Ectodermal cell (in vitro differentiated cells): ENCODE measurements at regions not wholly inside any gene's neighbourhood (a gene's known extent, or its start where the extent isn't known, plus 50 kb on each side); places are given as distances from the start of the nearest gene placed in this dataset.

ENCODE experiments used
- H3K27ac ChIP-seq: 2 replicates; pipeline ENCODE4 v1.7.0; 2013; ENCODE audit warnings: mild to moderate bottlenecking, low read depth, low read length; ENCODE audit not compliant: insufficient read depth, poor library complexity, severe bottlenecking
- H3K27me3 ChIP-seq: 2 replicates; pipeline ENCODE4 v1.7.0; 2013; ENCODE audit warnings: mild to moderate bottlenecking, low read length; ENCODE audit not compliant: insufficient read depth, control insufficient read depth, poor library complexity, severe bottlenecking
- H3K36me3 ChIP-seq: one replicate; pipeline ENCODE4 v1.7.0; 2013; ENCODE audit warnings: low read length; ENCODE audit not compliant: control insufficient read depth, insufficient read depth
- H3K4me1 ChIP-seq: one replicate; pipeline ENCODE4 v1.7.0; 2013; ENCODE audit warnings: low read length; ENCODE audit not compliant: control insufficient read depth, insufficient read depth
- H3K4me3 ChIP-seq: 2 replicates; pipeline ENCODE4 v1.7.0; 2013; ENCODE audit warnings: low read depth, low read length, control low read depth; ENCODE audit not compliant: insufficient read depth
- H3K9me3 ChIP-seq: 2 replicates; pipeline ENCODE4 v1.7.0; 2013; ENCODE audit warnings: mild to moderate bottlenecking, low read length, moderate library complexity; ENCODE audit not compliant: control insufficient read depth
- WGBS, 2 experiments: methylation state at CpG; one replicate each; pipeline ENCODE4 v1.1.7; 2013; ENCODE audit warnings: missing lambda C conversion rate in 2 of 2; 5-methylcytosine and 5-hydroxymethylcytosine counted together

- H3K36me3 ChIP-seq = no peaks in the 10 kb centered on the region
- peak overlapping the region; percentile 9 for H3K27ac ChIP-seq
- H3K27me3 ChIP-seq = no peaks in the 10 kb centered on the region
- H3K9me3 ChIP-seq = no peaks in the 10 kb centered on the region
- H3K4me1 ChIP-seq = no peaks in the 10 kb centered on the region
- 68 to 74% methylated on average over 6 of the region's 6 CpGs for WGBS, 2 experiments
- no peak overlapping the region for H3K4me3 ChIP-seq
Observed at GRCh38 chr7:121576148-121576917, 180.2 kb upstream of the FAM3C start.

GRCh38 chr7:121575194-121575765, 179.2 kb upstream of the FAM3C start:
- Histone ChIP-seq H3K4me1 (no peaks in the 10 kb centered on the region), H3K27me3 (no peaks in the 10 kb centered on the region), H3K9me3 (no peaks in the 10 kb centered on the region), H3K36me3 (no peaks in the 10 kb centered on the region), H3K4me3 (no peak overlapping the region), H3K27ac (no peak overlapping the region)
- WGBS, 2 experiments = 89 to 92% methylated on average over 1 of the region's 1 CpG

GRCh38 chr7:121574109-121574508, 178.0 kb upstream of the FAM3C start:
- H3K27ac ChIP-seq = no peak overlapping the region
- H3K9me3 ChIP-seq = no peaks in the 10 kb centered on the region
- H3K4me3 ChIP-seq = no peak overlapping the region
- no peaks in the 10 kb centered on the region for H3K4me1 ChIP-seq
- no peaks in the 10 kb centered on the region for H3K36me3 ChIP-seq
- H3K27me3 ChIP-seq = no peaks in the 10 kb centered on the region

GRCh38 chr7:121572615-121573014, 176.5 kb upstream of the FAM3C start:
- H3K9me3 ChIP-seq = no peaks in the 10 kb centered on the region
- H3K4me1 ChIP-seq = no peaks in the 10 kb centered on the region
- WGBS, 2 experiments = 90 to 92% methylated on average over 7 of the region's 7 CpGs
- no peak overlapping the region for H3K27ac ChIP-seq
- no peak overlapping the region for H3K4me3 ChIP-seq
- no peaks in the 10 kb centered on the region for H3K36me3 ChIP-seq
- H3K27me3 ChIP-seq = no peaks in the 10 kb centered on the region

- WGBS, 2 experiments = 88 to 93% methylated on average over 3 of the region's 3 CpGs
- H3K27ac ChIP-seq = no peak overlapping the region
Observed at GRCh38 chr7:121570365-121570764, 174.3 kb upstream of the FAM3C start.

GRCh38 chr7:121563177-121563576, 167.1 kb upstream of the FAM3C start:
- no peaks in the 10 kb centered on the region for H3K36me3 ChIP-seq
- no peaks in the 10 kb centered on the region for H3K4me1 ChIP-seq
- no peak overlapping the region for H3K4me3 ChIP-seq
- H3K27me3 ChIP-seq = no peaks in the 10 kb centered on the region
- 79 to 85% methylated on average over 1 of the region's 1 CpG for WGBS, 2 experiments
- H3K27ac ChIP-seq = no peak overlapping the region
- H3K9me3 ChIP-seq = no peaks in the 10 kb centered on the region

More at GRCh38 chr7:121570365-121570764, 174.3 kb upstream of the FAM3C start:
- no peaks in the 10 kb centered on the region for H3K27me3 ChIP-seq
- no peaks in the 10 kb centered on the region for H3K36me3 ChIP-seq
- H3K9me3 ChIP-seq = no peaks in the 10 kb centered on the region
- no peaks in the 10 kb centered on the region for H3K4me1 ChIP-seq
- no peak overlapping the region for H3K4me3 ChIP-seq

- Histone ChIP-seq H3K4me1 (no peaks in the 10 kb centered on the region), H3K4me3 (no peak overlapping the region), H3K36me3 (no peaks in the 10 kb centered on the region), H3K9me3 (no peaks in the 10 kb centered on the region), H3K27ac (no peak overlapping the region), H3K27me3 (no peaks in the 10 kb centered on the region)
- 94% methylated on average over 1 of the region's 1 CpG; no CpG with 5 or more reads in 1 of the 2 experiments for WGBS, 2 experiments
Observed at GRCh38 chr7:121562259-121562658, 166.2 kb upstream of the FAM3C start.

- Histone ChIP-seq H3K4me1 (no peaks in the 10 kb centered on the region), H3K27ac (no peak overlapping the region), H3K9me3 (no peaks in the 10 kb centered on the region), H3K4me3 (no peak overlapping the region), H3K36me3 (no peaks in the 10 kb centered on the region), H3K27me3 (no peaks in the 10 kb centered on the region)
- 83 to 100% methylated on average over 1 of the region's 1 CpG for WGBS, 2 experiments
Observed at GRCh38 chr7:121561717-121562116, 165.6 kb upstream of the FAM3C start.

- no peak overlapping the region for H3K4me3 ChIP-seq
- WGBS, 2 experiments = 83 to 96% methylated on average over 2 to 3 of the region's 3 CpGs
- H3K4me1 ChIP-seq = no peaks in the 10 kb centered on the region
- no peak overlapping the region for H3K27ac ChIP-seq
- no peaks in the 10 kb centered on the region for H3K9me3 ChIP-seq
- H3K27me3 ChIP-seq = no peaks in the 10 kb centered on the region
- no peaks in the 10 kb centered on the region for H3K36me3 ChIP-seq
Observed at GRCh38 chr7:121560267-121560990, 164.3 kb upstream of the FAM3C start.

GRCh38 chr7:121558288-121558687, 162.2 kb upstream of the FAM3C start:
- no peak overlapping the region for H3K27ac ChIP-seq
- H3K27me3 ChIP-seq = no peaks in the 10 kb centered on the region
- no peaks in the 10 kb centered on the region for H3K9me3 ChIP-seq
- no peaks in the 10 kb centered on the region for H3K4me1 ChIP-seq
- WGBS, 2 experiments = 51 to 54% methylated on average over 2 of the region's 2 CpGs
- no peaks in the 10 kb centered on the region for H3K36me3 ChIP-seq
- no peak overlapping the region for H3K4me3 ChIP-seq
